Suprapubic skin (tissue), 4 donors: ENCODE measurements at regions not wholly inside any gene's neighbourhood (a gene's known extent, or its start where the extent isn't known, plus 50 kb on each side); places are given as distances from the start of the nearest gene placed in this dataset.
A peak's percentile ranks its signal among the peaks of the same experiment; 100 is the strongest.

ENCODE experiments used
- DNase-seq, 2 donors: peaks; one replicate each; pipeline ENCODE4 v3.0.0-alpha.2; 2019; ENCODE audit warnings: low spot score in 2 of 2
- H3K27ac ChIP-seq: fragments of 200-600 bp; sonication (generic); one replicate; pipeline ENCODE4 v1.5.1; 2019
- H3K27me3 ChIP-seq: fragments of 200-600 bp; sonication (generic); one replicate; pipeline ENCODE4 v1.5.1; 2019
- H3K36me3 ChIP-seq: fragments of 200-600 bp; sonication (generic); one replicate; pipeline ENCODE4 v1.5.1; 2019
- H3K4me1 ChIP-seq: fragments of 200-600 bp; sonication (generic); one replicate; pipeline ENCODE4 v1.5.1; 2019
- H3K4me3 ChIP-seq: fragments of 200-600 bp; sonication (generic); one replicate; pipeline ENCODE4 v1.5.1; 2019; ENCODE audit warnings: mild to moderate bottlenecking
- H3K9me3 ChIP-seq: fragments of 200-600 bp; sonication (generic); one replicate; pipeline ENCODE4 v1.5.1; 2019
- CTCF ChIP-seq, 2 donors: fragments of 200-600 bp in 1 of 2; fragments of 450-650 bp in 1 of 2; sonication (generic) in 1 of 2; IDR thresholded peaks; one replicate each; pipeline ENCODE4 v1.5.1; 2016 to 2019; ENCODE audit warnings: antibody characterized with exemption in 2 of 2, mild to moderate bottlenecking in 1 of 2, moderate library complexity in 1 of 2
- EP300 ChIP-seq: sonication (generic); formaldehyde crosslinking; IDR thresholded peaks from one replicate; pipeline ENCODE4 v1.6.1; 2017; ENCODE audit warnings: antibody characterized with exemption
- POLR2A ChIP-seq, 2 donors: fragments of 450-650 bp; IDR thresholded peaks; one replicate each; pipeline ENCODE4 v1.6.1; 2017; ENCODE audit warnings: antibody characterized with exemption in 2 of 2, mild to moderate bottlenecking in 2 of 2, moderate library complexity in 2 of 2
- POLR2AphosphoS5 ChIP-seq, 3 donors: sonication (generic); formaldehyde crosslinking; IDR thresholded peaks; one replicate each; pipeline ENCODE4 v1.6.1; 2017; ENCODE audit warnings: antibody characterized with exemption in 3 of 3
- WGBS: methylation state at CpG from one replicate; pipeline ENCODE4 v1.1.5; 2018; 5-methylcytosine and 5-hydroxymethylcytosine counted together

- DNase-seq, result no peak
- H3K27ac ChIP-seq, result no peak overlapping the region
- H3K9me3 ChIP-seq, result no peaks in the 10 kb centered on the region
- TF ChIP-seq POLR2A (IDR thresholded peaks at IDR 0.05) (no peak), POLR2AphosphoS5 (IDR thresholded peaks at IDR 0.05) (no peak), CTCF (IDR thresholded peaks at IDR 0.05) (no peak), EP300 (no peak)
- H3K4me1 ChIP-seq, result peaks cover 6% of the 10 kb centered on the region
- 93% methylated on average over 8 of the region's 11 CpGs for WGBS
- no peaks in the 10 kb centered on the region for H3K36me3 ChIP-seq
- no peaks in the 10 kb centered on the region for H3K27me3 ChIP-seq
- H3K4me3 ChIP-seq, result no peak overlapping the region
Measured at GRCh38 chr7:110557-111232, 81.7 kb upstream of the FAM20C start.

GRCh38 chr7:111591-111990 is 80.8 kb upstream of the FAM20C start:
- H3K4me1 ChIP-seq, result peaks cover 10% of the 10 kb centered on the region
- no peaks in the 10 kb centered on the region for H3K9me3 ChIP-seq
- 91% methylated on average over 1 of the region's 1 CpG for WGBS
- H3K4me3 ChIP-seq, result no peak overlapping the region
- TF ChIP-seq CTCF (IDR thresholded peaks at IDR 0.05), result no peak
- TF ChIP-seq EP300, result no peak
- TF ChIP-seq POLR2AphosphoS5 (IDR thresholded peaks at IDR 0.05), result no peak
- no peak for TF ChIP-seq POLR2A (IDR thresholded peaks at IDR 0.05)
- no peak for DNase-seq
- no peak overlapping the region for H3K27ac ChIP-seq
- no peaks in the 10 kb centered on the region for H3K36me3 ChIP-seq
- H3K27me3 ChIP-seq, result no peaks in the 10 kb centered on the region

- TF ChIP-seq CTCF (IDR thresholded peaks at IDR 0.05) (no peak), POLR2AphosphoS5 (IDR thresholded peaks at IDR 0.05) (no peak), POLR2A (IDR thresholded peaks at IDR 0.05) (no peak), EP300 (no peak)
- peaks cover 10% of the 10 kb centered on the region for H3K4me1 ChIP-seq
- H3K9me3 ChIP-seq, result no peaks in the 10 kb centered on the region
- H3K4me3 ChIP-seq, result no peak overlapping the region
- 93% methylated on average over 5 of the region's 5 CpGs for WGBS
- no peak for DNase-seq
- no peak overlapping the region for H3K27ac ChIP-seq
- H3K27me3 ChIP-seq, result no peaks in the 10 kb centered on the region
- no peaks in the 10 kb centered on the region for H3K36me3 ChIP-seq
Measured at GRCh38 chr7:112881-113280, 79.5 kb upstream of the FAM20C start.

- 75% methylated on average over 12 of the region's 12 CpGs for WGBS
- Histone ChIP-seq H3K9me3 (no peaks in the 10 kb centered on the region), H3K4me3 (no peak overlapping the region), H3K27me3 (peaks cover 3% of the 10 kb centered on the region), H3K4me1 (peaks cover 10% of the 10 kb centered on the region), H3K36me3 (no peaks in the 10 kb centered on the region), H3K27ac (no peak overlapping the region)
- DNase-seq, result no peak
- no peak for TF ChIP-seq CTCF (IDR thresholded peaks at IDR 0.05)
- TF ChIP-seq POLR2AphosphoS5 (IDR thresholded peaks at IDR 0.05), result peak in 1 of 3 donors; percentile 31
Measured at GRCh38 chr7:115274-115911, 77.0 kb upstream of the FAM20C start.

- Histone ChIP-seq H3K36me3 (no peaks in the 10 kb centered on the region), H3K4me3 (no peak overlapping the region), H3K9me3 (no peaks in the 10 kb centered on the region), H3K27me3 (peaks cover 11% of the 10 kb centered on the region), H3K4me1 (peaks cover 10% of the 10 kb centered on the region), H3K27ac (no peak overlapping the region)
- DNase-seq, result no peak
- TF ChIP-seq CTCF (IDR thresholded peaks at IDR 0.05), result no peak
- no peak for TF ChIP-seq POLR2A (IDR thresholded peaks at IDR 0.05)
- TF ChIP-seq POLR2AphosphoS5 (IDR thresholded peaks at IDR 0.05), result no peak
- TF ChIP-seq EP300, result no peak
- 78% methylated on average over 19 of the region's 19 CpGs for WGBS
Measured at GRCh38 chr7:116188-116981, 76.0 kb upstream of the FAM20C start.
